OCI-LY3 (cell line): ENCODE measurements at regions not wholly inside any gene's neighbourhood (a gene's known extent, or its start where the extent isn't known, plus 50 kb on each side); places are given as distances from the start of the nearest gene placed in this dataset.

ENCODE experiments used
- H2AFZ ChIP-seq: fragments of 200-600, 300-600 bp; shearing (Covaris generic); 2 replicates; pipeline ENCODE4 v1.6.0; 2014; ENCODE audit warnings: antibody characterized with exemption, low read depth, low read length
- H3K27ac ChIP-seq: fragments of 200-600, 300-600 bp; sonication (generic); 2 replicates; pipeline ENCODE4 v1.5.1; 2014; ENCODE audit warnings: mild to moderate bottlenecking, low read length, moderate library complexity, mixed read lengths
- H3K27me3 ChIP-seq: fragments of 200-600, 300-600 bp; sonication (generic); 2 replicates; pipeline ENCODE4 v1.6.1; 2014; ENCODE audit warnings: low read depth, low read length, mixed read lengths
- H3K36me3 ChIP-seq: fragments of 200-600, 300-600 bp; sonication (generic); replicated peaks from 2 replicates; pipeline ENCODE3; 2014; ENCODE audit warnings: low read depth, low read length, mixed read lengths
- H3K4me1 ChIP-seq: fragments of 300-600, 200-600 bp; sonication (generic); 2 replicates; pipeline ENCODE4 v1.6.1; 2014; ENCODE audit warnings: low read length, mixed read lengths
- H3K4me2 ChIP-seq: fragments of 200-600, 300-600 bp; sonication (generic); 2 replicates; pipeline ENCODE4 v1.6.1; 2014; ENCODE audit warnings: low read length, mixed read lengths
- H3K4me3 ChIP-seq: fragments of 300-600, 200-600 bp; sonication (generic); 2 replicates; pipeline ENCODE4 v1.5.1; 2014; ENCODE audit warnings: antibody characterized with exemption, mild to moderate bottlenecking, low read length, moderate library complexity
- H3K79me2 ChIP-seq: fragments of 300-600, 200-600 bp; shearing (Covaris generic); 2 replicates; pipeline ENCODE4 v1.6.1; 2014; ENCODE audit warnings: mild to moderate bottlenecking, low read length, mixed read lengths
- H3K9ac ChIP-seq: fragments of 300-600, 200-600 bp; shearing (Covaris generic); 2 replicates; pipeline ENCODE4 v1.6.0; 2014; ENCODE audit warnings: mild to moderate bottlenecking, low read length, moderate library complexity
- H3K9me3 ChIP-seq: fragments of 200-600, 300-600 bp; shearing (Covaris generic); 2 replicates; pipeline ENCODE4 v1.6.1; 2014; ENCODE audit warnings: low read length, mixed read lengths; ENCODE audit not compliant: insufficient read depth
- H4K20me1 ChIP-seq: fragments of 200-600, 300-600 bp; sonication (generic); 2 replicates; pipeline ENCODE4 v1.6.1; 2016; ENCODE audit warnings: low read length, mixed read lengths; ENCODE audit not compliant: insufficient read depth
- EZH2phosphoT487 ChIP-seq: fragments of 200-600 bp; shearing (Covaris generic); IDR thresholded peaks from 2 replicates; pipeline ENCODE4 v1.6.1; 2018; ENCODE audit warnings: antibody characterized with exemption, mixed run types, low read depth
- TF ChIP-seq, protein P1 (sequence below): fragments of 200-600, 300-600 bp; sonication (generic); IDR thresholded peaks from 2 replicates; pipeline ENCODE4 v1.5.1; 2014; ENCODE audit warnings: antibody characterized with exemption, low read length, low read depth

DNA sequence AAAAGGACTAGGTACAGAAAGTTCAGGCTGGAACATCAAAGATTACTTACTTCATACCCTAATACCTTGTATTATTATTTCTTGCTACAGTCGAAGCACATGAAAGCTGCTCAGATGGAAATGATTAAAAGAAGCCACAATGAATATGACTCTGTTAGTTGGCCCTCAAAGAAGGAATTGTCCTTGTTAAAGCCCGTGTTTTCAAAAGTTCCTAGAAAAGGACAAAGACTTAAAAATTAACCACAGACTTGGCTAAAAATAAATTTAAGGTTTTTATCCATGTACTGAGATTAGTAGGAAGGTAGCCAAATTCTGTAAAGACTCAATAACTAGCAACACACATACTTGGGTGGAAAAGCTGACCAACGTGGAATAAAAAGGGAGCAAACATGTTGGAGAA is 251.0 kb upstream of the RARB start:
- H3K36me3 ChIP-seq, result no peaks in the 10 kb centered on the region
- no peak overlapping the region for H3K4me3 ChIP-seq
- TF ChIP-seq, protein P1, sequence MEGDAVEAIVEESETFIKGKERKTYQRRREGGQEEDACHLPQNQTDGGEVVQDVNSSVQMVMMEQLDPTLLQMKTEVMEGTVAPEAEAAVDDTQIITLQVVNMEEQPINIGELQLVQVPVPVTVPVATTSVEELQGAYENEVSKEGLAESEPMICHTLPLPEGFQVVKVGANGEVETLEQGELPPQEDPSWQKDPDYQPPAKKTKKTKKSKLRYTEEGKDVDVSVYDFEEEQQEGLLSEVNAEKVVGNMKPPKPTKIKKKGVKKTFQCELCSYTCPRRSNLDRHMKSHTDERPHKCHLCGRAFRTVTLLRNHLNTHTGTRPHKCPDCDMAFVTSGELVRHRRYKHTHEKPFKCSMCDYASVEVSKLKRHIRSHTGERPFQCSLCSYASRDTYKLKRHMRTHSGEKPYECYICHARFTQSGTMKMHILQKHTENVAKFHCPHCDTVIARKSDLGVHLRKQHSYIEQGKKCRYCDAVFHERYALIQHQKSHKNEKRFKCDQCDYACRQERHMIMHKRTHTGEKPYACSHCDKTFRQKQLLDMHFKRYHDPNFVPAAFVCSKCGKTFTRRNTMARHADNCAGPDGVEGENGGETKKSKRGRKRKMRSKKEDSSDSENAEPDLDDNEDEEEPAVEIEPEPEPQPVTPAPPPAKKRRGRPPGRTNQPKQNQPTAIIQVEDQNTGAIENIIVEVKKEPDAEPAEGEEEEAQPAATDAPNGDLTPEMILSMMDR, result no peak
- TF ChIP-seq EZH2phosphoT487, result no peak
- no peaks in the 10 kb centered on the region for H3K4me1 ChIP-seq
- H3K9me3 ChIP-seq, result no peaks in the 10 kb centered on the region
- no peaks in the 10 kb centered on the region for H4K20me1 ChIP-seq
- no peak overlapping the region for H3K27ac ChIP-seq
- H3K4me2 ChIP-seq, result no peak overlapping the region
- H3K79me2 ChIP-seq, result no peaks in the 10 kb centered on the region
- no peak overlapping the region for H3K9ac ChIP-seq
- H2AFZ ChIP-seq, result no peak overlapping the region
- H3K27me3 ChIP-seq, result no peaks in the 10 kb centered on the region

DNA sequence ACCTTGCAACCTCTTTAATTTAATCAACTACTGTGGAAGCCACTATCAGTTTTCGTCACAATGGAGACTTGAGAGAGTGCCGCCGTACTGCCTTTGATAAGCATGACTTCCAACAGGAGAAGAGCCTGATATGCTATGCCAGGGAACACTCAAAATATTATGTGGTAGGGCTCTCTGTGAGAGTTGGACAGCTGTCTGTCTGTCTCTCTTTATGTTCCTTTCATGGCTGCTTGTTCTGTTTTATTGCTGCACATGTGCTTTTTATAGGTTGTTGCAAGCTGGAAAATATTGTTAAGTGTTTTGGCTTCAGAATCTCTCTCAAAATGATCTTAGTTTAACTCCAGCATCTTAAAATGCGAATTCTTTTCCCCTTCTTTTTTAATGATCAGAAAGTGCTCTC is 249.4 kb upstream of the RARB start:
- Histone ChIP-seq H3K27ac (no peak overlapping the region), H3K4me2 (no peak overlapping the region), H4K20me1 (no peaks in the 10 kb centered on the region), H3K36me3 (no peaks in the 10 kb centered on the region), H2AFZ (no peak overlapping the region), H3K79me2 (no peaks in the 10 kb centered on the region), H3K4me1 (no peaks in the 10 kb centered on the region), H3K9me3 (no peaks in the 10 kb centered on the region), H3K9ac (no peak overlapping the region), H3K27me3 (no peaks in the 10 kb centered on the region), H3K4me3 (no peak overlapping the region)
- TF ChIP-seq, protein P1, result no peak
- TF ChIP-seq EZH2phosphoT487, result no peak

DNA sequence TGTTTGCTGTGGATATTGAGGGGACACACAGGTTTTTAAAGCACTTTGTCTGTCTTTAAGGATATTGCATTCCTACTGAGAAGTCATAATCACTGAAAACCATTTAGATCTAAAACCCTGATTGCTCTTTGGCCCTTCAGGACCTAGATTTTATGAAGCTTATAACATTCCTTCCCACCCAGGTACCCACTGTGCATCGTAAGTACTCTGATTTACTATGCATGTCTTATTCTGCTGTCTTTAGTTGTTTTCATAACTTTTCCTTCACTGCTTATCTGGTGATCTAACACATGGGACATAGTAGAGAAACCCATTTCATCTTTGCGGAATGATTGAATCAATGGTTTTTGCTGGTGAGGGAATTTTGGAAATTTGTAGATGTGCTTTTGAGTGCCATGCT is 247.0 kb upstream of the RARB start:
- Histone ChIP-seq H3K36me3 (no peaks in the 10 kb centered on the region), H3K27ac (no peak overlapping the region), H3K9me3 (no peaks in the 10 kb centered on the region), H3K9ac (no peak overlapping the region), H2AFZ (no peak overlapping the region), H4K20me1 (no peaks in the 10 kb centered on the region), H3K27me3 (no peaks in the 10 kb centered on the region), H3K4me1 (no peaks in the 10 kb centered on the region), H3K4me3 (no peak overlapping the region), H3K4me2 (no peak overlapping the region), H3K79me2 (no peaks in the 10 kb centered on the region)
- TF ChIP-seq EZH2phosphoT487, result no peak
- TF ChIP-seq, protein P1, result no peak

DNA sequence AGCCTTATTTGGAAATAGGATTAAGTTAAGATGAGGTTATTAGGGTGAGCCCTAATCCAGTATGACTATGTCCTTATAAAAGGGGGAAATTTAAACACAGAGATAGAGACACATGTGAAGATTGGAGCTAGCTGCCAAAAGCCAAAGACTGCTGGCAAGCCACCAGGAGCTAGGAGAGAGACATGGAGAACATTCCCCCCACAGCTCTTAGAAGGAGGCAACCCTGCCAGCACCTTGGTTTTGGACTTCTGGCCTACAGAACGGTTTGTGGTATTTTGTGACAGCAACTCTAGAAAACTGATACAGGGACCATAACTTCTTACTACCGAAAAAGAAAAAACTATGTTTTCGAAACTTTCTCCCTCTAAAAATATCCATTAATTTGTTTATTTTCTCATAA is 245.3 kb upstream of the RARB start:
- no peaks in the 10 kb centered on the region for H3K79me2 ChIP-seq
- H4K20me1 ChIP-seq, result no peaks in the 10 kb centered on the region
- no peaks in the 10 kb centered on the region for H3K9me3 ChIP-seq
- no peaks in the 10 kb centered on the region for H3K4me1 ChIP-seq
- no peak for TF ChIP-seq EZH2phosphoT487
- TF ChIP-seq, protein P1, result no peak
- no peak overlapping the region for H3K9ac ChIP-seq
- no peak overlapping the region for H3K4me3 ChIP-seq
- no peaks in the 10 kb centered on the region for H3K36me3 ChIP-seq
- H3K4me2 ChIP-seq, result no peak overlapping the region
- H3K27me3 ChIP-seq, result no peaks in the 10 kb centered on the region
- H2AFZ ChIP-seq, result no peak overlapping the region
- no peak overlapping the region for H3K27ac ChIP-seq
